Activated CD4-positive, CD25-positive, alpha-beta regulatory T cell treated with anti-CD3 and anti-CD28 coated beads, Interleukin-2, amount 50 U/mL, for 72 hours (primary cell): ENCODE measurements at regions not wholly inside any gene's neighbourhood (a gene's known extent, or its start where the extent isn't known, plus 50 kb on each side); places are given as distances from the start of the nearest gene placed in this dataset.

Experiments used
- DNase-seq: peaks from one replicate; pipeline ENCODE4 v3.0.0; 2021

DNA sequence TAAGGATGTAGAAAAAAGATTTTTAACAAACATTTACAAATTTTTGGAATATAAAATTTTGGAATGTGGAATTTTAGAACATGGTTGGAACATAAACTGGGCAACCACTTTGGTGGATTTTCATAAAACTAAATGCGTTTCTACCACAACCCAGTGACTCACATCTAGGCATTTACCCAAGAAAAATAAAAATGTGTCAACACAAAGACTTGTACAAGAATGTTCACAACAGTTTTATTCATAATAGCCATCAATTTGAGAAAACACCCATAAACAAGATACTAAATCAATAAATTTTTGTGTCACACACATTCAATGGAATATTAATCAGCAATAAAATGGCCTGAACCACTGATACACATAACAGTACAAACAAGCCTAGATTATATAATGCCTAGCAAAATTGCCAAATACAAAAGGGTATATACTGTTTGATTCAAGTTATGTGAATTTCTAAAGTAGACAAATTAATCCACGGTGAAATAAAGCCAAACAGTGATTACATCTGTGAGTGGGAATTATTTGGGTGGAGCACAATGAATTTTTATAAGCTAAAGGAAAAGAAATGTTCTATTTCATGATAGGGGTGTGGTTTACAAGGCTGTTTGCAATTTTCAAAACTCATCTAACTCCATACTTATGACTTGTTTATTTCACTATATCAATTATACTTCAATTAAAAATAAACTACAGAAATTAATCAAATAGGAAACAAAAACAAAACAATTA, 415.2 kb upstream of the OR4E1 start:
- no peak for DNase-seq

- no peak for DNase-seq
Measured at GRCh38 chr14:22086131-22086530, 412.5 kb upstream of the OR4E1 start.

- no peak for DNase-seq
Measured at GRCh38 chr14:22084393-22085281, 411.0 kb upstream of the OR4E1 start.

DNA sequence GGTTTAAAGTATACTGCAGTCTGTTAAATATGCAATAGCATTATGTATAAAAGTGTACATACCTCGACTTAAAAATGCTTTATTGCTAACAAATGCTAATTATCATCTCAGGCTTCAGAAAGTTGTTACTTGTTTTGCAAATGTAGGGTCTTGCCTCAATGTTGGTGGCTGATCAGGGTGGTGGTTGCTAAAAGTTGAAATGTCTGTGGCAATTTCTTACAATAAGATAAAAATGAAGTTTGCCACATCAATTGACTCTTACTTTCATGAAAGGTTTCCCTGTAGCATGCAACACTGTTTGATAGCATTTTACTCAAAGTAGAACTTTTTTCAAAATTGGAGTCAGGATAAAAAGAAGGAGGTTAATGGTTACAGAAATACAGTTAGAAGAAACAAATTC, 407.7 kb upstream of the OR4E1 start:
- DNase-seq: no peak

GRCh38 chr14:22079766-22080165, 406.1 kb upstream of the OR4E1 start:
- DNase-seq: no peak

DNA sequence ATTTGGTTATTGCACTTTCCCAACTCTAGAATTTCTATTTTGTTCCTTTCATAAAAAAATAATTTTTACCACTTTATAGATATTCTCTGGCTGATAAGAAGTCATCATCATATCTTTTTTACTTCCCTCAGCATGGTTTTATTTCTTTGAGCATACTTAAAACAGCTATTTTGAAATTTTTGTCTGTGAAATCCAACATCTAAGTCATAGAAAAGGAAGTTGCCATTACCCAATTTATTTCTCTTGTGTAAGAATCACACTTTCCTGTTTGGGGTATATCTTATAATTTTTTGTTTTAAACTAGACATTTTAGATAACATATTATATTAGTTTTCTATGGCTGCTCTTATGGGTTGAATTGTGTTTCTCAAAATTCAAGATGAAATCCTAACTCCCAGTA, 400.2 kb upstream of the OR4E1 start:
- no peak for DNase-seq

- DNase-seq: no peak
Measured at GRCh38 chr14:22071006-22071405, 397.4 kb upstream of the OR4E1 start.

- peak; percentile 36 for DNase-seq
Measured at GRCh38 chr14:22070119-22070982, 396.7 kb upstream of the OR4E1 start.

DNA sequence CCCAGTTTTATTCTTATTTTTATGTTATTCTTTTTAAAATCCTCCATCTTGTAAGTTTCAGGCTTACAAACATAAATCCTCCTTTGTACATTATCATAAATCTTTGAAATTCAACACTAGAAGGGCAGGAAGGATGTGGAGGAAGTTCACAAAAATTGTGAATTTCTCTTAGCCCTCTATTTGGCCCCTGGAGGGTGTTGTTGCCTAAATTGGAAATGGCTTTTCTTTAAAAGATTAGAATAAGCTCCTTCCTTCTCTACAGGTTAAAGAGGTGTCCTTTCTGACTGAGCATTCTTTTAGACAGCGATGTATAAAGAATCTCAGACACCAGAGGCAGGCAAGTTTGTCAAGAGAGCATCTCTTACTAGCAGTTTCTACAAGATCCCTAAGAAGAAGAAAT, 391.7 kb upstream of the OR4E1 start:
- no peak for DNase-seq

DNA sequence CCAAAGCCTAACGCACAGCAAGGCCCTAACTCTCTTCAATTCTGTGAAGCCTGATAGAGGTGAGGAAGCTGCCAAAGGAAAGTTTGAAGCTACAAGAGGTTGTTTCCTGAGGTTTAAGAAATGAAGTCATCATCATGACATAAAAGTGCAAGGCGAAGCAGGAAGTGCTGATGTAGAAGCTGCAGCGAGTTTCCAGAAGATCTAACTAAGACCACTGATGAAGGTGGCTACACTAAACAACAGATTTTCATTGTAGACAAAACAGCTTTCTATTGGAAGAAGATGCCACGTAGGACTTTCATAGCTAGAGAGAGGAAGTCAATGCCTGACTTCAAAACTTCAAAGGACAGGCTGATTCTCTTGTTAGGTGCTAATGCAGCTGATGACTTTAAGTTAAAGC, 385.6 kb upstream of the OR4E1 start:
- no peak for DNase-seq

DNA sequence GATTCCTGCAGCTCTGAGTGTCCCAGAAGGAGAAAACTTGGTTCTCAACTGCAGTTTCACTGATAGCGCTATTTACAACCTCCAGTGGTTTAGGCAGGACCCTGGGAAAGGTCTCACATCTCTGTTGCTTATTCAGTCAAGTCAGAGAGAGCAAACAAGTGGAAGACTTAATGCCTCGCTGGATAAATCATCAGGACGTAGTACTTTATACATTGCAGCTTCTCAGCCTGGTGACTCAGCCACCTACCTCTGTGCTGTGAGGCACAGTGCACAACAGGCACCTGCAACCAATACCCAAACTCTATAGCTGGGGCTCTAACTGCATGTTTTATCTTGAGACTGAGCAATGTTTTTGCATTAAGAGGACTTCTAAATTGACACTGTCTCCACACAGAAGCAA, 379.2 kb upstream of the OR4E1 start:
- DNase-seq: no peak

- no peak for DNase-seq
Measured at GRCh38 chr14:22047115-22047514, 373.5 kb upstream of the OR4E1 start.

- DNase-seq: no peak
Measured at GRCh38 chr14:22046063-22046462, 372.4 kb upstream of the OR4E1 start.

- no peak for DNase-seq
Measured at GRCh38 chr14:22044193-22044592, 370.6 kb upstream of the OR4E1 start.

- DNase-seq: no peak
Measured at GRCh38 chr14:22040781-22041125, 367.1 kb upstream of the OR4E1 start.

DNA sequence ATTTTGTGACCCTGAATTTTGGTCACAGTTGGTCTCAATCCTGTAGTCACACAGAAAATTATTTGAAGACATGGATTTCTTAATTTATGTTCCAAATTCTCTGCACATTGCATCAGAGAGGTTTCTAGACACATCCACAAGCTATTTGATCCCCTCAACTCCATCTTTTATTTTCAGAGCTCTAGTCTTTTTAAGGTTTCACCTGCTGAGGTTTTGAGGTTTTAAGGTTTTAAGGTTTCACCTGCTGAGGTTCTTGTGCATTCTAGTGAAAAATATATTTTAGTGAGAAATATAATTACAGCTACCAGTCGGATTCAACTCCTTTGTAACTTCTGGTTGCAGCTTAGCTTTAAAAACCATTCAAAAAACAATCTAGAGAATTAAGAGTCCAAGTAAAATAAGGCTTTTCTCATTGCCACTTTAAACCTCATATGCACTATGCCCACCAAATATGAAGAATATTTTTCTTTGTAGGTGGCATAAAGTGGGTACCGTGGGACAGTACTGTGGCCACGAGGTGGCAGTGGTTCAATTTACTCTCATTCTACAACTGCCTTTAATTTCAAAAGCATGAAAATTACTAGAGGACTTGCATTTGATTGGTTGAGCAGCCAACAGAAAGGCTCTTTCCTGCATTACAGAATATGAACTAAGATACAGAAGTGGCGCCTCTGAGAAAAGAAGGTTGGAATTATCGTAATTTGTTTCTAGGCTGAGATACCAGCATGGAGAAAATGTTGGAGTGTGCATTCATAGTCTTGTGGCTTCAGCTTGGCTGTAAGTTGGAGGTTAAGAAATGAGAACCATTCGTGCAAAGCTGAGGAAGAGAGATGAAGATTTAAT, 366.5 kb upstream of the OR4E1 start:
- DNase-seq: no peak

DNA sequence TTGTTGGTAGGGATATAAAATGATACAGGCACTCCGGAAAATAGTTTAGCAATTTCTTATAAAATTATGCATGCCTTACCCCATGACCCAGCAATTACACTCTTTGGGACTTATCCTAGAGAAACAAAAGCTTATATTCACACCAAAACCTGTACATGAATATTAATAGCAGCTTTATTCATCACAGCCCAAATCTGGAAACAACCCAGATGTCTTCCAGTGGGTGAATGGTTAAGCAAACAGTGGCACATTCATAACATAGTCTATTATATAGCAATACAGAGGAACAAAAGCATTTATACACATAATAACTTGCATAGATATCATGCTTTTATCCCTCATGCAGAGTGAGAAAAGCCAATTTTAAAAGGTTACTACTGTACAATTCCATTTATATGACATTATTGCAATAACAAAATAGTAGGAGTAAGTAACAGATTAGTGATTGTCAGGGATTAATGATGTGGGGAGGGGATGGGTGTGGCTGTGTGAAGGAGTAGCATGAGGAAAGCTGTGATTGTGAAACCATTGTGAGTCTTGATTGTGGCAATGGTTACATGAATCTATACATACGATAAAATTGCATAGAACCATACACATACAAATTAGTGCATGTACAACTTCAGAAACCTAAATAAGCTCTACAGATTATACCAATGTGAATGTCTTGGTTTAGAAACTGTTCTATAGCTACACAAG, 363.1 kb upstream of the OR4E1 start:
- DNase-seq: no peak

- DNase-seq: no peak
Measured at GRCh38 chr14:22026527-22026926, 352.9 kb upstream of the OR4E1 start.

GRCh38 chr14:22025879-22026278, 352.3 kb upstream of the OR4E1 start:
- no peak for DNase-seq

GRCh38 chr14:22024137-22024536, 350.5 kb upstream of the OR4E1 start:
- no peak for DNase-seq

- no peak for DNase-seq
Measured at GRCh38 chr14:22018890-22019289, 345.3 kb upstream of the OR4E1 start.

DNA sequence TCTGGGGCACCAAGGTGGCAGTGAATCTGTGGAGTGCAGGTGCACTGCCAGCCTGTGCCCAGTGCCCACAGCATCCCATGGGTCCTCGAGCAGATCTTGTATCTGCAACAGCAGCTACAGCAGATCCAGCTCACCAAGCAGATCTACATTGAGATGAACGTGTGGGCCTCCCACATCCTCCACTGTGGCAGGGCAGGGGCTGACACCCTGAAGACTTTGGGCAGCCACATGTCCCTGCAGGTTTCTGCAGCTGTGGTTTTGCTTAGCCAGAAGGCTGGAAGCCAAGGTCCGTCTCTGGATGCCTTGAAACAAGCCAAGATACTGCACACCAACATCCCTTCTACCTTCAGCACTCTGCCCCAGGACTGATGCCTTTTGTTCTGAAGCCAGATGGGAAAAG, 338.8 kb upstream of the OR4E1 start:
- DNase-seq: no peak
